T-helper 1 cell (primary cell): ENCODE measurements at regions not wholly inside any gene's neighbourhood (a gene's known extent, or its start where the extent isn't known, plus 50 kb on each side); places are given as distances from the start of the nearest gene placed in this dataset.
A peak's percentile ranks its signal among the peaks of the same experiment; 100 is the strongest.

Experiments used
- DNase-seq, 5 donors: peaks; one replicate each; pipeline ENCODE4 v3.0.0-alpha.2; 2012 to 2020

DNA sequence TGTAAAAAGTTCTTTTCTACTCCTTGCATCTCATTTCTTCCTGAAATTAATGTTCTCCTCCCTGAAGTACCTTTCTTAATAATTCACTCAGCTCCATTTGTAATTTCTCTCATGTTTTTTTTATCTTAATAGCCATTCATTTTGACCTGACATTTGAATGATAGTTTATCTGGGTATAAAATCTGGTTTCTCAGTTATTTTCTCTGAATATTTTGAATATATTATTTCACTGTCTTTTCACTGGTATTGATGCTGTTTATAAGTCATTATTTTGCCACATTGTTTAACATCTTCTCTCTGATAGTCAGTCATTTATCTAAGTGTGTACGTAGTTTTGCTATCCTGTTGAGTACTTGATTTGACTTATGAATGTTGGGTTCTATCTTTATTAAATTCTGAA is 68.8 kb upstream of the ARHGAP18 start:
- no peak for DNase-seq

DNA sequence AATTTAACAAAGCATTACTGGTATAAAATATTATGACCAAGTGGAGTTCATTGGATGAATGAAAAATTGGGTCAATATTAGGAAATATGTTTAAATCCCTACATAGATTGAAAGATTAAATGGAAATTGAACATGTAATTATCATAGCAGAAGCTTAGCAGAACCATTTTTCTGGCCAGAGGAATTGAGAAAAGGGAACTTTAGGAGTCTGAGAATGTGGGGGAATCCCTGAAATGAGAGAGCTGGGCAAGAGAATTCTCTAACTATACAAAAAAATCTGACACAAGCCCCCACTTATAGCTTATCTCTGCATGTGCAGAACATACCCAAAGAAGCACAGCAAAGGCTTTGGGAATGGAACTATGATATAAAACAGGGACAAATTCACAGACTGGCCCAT is 67.4 kb upstream of the ARHGAP18 start:
- DNase-seq = no peak

DNA sequence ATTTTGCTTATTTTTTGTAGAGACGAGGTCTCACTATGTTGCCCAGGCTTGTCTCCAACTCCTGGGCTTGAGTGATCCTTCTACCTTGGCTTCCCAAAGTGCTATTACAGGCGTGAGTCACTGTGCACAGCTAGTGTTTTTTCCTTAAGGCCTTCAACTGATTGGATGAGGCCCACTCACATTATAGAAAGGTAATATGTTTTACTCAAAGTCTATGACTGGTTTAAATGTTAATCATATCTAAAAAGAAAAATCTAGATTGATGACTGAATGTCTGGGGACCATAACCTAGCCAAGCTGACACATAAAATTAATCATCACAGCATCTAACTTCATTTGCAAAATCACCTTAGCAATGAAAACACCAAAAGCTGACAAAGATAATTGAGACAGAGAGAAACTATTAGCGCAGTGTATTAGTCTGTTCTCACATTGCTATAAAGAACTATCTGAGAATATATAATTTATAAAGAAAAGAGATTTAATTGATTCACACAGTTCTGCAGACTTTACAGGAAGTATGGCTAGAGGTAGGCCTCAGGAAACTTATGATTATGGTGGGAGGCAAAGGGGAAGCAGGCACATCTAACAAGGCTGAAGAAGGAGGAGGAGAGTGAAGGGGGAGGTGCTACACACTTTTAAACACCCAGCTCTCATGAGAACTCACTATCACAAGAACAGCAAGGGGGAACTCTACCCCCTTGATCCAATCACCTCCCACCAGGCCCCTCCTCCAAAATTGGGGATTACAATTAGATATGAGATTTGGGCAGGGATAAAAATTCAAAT is 66.8 kb upstream of the ARHGAP18 start:
- DNase-seq = no peak

DNA sequence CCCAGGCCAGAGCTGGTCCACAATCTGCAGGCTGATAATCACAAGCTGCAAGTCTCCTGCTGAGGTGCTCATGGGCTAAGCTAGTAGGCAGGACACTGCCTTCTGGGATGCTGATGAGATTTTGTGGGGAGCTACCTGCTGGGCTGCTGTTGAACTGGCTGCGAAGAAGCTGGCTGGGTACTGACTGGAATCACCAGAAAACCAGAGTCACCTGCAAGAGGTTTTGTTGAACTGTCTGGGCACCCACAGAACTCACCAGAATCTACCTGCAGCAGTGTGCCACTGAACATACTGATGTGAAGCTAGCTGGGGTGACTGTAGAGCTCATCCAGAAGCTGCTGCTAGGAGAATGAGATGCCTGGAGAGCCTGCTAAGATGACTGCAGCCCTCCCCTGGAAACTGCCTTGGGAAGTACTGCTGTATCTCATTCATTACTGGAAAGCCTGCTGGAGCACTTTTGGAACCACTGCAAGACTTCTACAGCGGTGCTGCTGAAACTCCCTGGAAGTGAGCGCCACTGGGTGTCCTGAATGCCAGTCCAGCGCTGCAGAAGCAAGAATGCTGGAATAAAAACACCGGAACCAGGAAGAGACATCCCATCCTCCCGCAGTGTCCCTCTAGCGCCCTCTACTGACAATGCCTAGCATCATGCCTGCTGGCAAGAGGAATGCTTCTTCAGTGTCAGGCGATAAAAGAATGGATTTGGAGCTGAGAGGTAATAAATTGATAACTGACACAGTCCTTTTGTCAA is 64.9 kb upstream of the ARHGAP18 start:
- DNase-seq = peak; percentile 7 to 49 (median 20)

DNA sequence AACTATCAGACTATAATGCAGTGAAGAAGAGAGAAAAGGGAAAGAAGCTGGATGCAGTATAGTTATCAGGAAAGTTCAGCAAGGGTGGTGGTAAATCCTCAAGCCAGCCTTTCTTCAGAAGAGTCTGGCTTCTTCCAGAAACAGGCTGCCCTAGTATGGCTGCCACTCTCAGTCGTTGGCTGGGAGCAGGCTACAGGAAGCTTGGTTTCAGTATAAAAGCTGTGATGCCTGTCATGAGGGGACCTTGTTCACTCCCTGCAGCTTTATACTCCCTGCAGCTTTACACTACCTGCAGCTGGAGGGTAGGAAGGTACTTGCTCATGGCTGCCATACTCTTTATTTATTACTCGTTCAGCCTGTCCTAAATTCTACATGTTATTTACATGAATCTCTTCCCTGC is 63.3 kb upstream of the ARHGAP18 start:
- DNase-seq = no peak

DNA sequence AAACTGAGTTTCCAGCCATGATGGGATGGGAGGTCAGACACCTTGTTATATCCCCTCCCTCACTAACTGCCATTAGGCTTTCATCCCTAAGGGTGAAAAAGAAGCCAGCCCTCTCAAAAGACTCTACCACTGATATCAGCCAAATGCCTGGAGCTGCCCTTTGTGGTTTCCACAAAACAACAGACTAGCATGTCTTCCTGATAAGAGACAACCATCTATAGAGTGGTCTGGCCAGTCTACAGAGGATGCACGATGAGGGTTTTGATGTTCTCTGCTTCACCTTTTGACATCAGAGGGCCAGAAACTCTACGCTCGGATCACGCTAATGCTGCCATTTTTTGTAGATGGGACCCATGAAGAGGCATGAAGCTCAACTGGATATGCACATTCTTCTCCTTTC is 61.7 kb upstream of the ARHGAP18 start:
- DNase-seq = no peak

DNA sequence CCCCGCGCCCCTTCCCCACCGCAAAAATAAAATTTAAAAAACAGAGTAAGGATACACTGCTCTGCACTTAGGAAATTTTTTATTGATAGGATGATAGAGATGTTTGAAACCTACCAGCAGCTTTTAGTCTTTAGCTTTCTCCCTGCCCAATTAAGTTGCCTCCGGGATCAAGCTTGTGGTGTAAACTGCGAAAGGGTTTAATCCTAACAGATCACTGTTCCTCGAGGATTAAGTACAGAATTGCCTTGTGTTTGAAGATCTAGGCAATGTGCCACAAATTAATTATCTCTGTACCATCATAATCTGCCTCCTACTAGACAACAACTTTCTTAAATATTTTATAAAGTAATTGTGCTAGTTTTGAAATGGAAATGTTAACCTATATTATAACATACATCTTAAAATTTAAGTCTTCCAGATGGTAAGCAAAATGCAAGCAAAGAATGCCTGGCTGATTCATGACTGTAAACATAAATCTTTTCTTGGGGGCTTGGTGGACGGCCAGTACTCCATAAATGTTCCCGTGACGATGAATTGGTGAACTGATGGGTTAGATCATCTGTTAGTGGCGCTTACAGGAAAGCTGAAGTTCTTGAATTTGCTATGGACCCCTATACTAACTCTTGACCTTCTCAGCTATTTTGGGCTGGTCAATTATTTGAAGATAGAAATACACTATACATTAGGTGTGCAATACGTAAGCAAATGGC is 58.0 kb upstream of the ARHGAP18 start:
- DNase-seq = no peak

DNA sequence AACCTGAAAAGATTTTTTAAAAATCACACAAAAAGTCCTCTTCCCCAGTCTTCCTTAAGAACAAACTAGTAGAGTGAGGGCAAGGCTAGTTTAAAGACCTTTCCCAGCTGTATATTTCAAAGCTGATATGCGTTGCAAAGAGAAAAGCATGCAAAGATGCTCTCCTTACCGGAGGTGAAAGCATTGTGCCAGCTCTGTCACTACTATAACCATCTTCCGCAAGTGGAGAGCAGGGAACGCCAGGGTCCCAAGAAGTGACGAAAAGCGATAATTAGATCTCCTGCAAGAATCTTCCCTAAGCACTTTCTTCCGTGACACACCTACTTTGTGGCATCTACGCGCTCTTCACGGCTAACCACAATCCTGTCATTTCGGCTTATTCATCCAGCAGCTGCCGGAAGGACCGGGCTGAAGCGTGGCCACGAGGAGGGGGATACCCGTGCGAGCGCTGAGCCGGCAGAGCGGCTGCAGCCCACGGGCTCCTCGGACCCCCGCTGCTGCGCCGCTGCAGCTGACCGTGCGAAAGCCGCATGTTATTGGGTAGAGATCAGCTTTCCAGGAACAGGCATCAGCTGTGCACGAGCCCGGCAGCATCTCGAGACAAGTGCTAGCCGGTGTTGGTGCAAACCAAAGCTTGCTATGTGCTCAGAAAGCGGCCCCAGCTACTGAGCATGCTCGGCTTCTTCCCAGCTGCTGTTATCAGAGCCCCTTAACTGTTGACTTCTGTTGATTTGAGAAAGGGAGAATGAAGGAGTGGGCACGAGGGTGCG is 57.2 kb upstream of the ARHGAP18 start:
- DNase-seq = peak; percentile 17 to 88 (median 25)

DNA sequence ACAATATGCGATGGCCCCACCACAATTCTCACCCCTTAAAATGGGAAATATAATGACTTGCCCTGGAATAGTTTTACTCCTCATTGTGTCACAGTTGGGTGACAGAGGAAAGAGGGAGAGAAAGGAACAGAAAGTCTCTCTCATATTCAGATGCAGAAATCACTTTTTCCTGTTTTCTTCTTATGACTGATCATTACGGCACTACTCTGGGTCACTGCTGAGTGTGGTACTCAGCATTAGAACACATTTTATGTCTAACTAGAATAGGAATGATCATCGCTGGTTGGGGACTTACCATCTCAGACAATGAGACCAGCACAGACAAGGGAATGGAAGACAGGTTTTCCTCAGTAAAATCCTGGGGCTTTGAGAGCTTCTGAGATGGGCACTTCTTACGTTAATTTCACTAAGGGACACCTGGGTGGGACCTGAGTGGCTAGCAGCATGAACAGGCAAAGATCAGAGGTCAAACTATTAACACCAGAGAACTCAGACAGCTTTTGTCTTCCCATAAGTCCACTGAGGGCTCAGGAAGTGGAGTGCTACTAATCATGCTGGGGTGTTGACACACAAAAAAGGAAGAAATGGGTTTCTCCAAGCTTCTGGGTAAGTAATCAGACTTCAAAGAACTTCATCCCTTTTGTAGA is 54.9 kb upstream of the ARHGAP18 start:
- DNase-seq = no peak

DNA sequence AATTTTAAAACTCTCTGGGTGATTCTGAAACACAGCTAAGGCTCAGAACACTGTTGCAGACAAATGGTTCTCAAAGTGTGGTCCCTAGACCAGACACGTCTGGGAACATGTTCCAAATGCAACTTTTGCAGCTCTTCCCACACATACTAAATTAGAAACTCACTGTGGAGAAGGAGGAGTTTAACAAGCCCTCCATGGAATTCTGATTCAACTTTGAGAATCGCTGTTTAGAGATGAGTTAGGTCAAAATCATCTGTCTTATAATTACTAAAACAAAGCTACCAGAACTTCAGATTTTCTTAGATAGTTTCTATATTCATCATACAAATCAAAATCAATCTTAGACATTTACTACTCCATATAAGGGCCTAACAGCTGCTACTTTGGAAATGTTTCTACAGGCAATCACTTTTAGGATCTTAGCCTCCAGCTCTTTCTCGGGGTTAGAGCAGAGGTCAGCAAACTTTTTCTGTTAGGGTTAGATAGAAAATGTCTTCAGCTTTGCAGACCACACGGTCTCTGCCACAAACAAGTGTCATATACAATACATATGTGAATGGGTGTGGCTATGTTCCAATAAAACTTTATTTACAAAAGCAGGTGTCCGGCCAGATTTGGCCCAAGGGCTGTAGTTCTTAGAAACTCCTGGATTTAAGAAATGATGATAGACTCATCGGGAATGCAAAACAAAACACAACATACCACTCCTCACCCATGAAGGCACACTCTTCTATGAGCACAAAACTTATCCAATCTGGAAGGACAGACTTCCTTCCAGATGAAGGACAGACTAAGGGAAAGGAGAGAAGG is 50.0 kb upstream of the ARHGAP18 start:
- no peak for DNase-seq
